Thoracic aorta (tissue), 2 donors: ENCODE measurements at regions not wholly inside any gene's neighbourhood (a gene's known extent, or its start where the extent isn't known, plus 50 kb on each side); places are given as distances from the start of the nearest gene placed in this dataset.

ENCODE experiments used
- ATAC-seq: fragments of 150-250 bp; one replicate; pipeline ENCODE4 v1.8.0; 2017; ENCODE audit warnings: low read depth; ENCODE audit not compliant: insufficient number of reproducible peaks, low FRiP score
- DNase-seq: peaks from one replicate; pipeline ENCODE4 v3.0.0-alpha.2; 2020; ENCODE audit warnings: low spot score
- H3K27ac ChIP-seq, 2 donors: fragments of 200-600 bp; sonication (generic); 1 replicate in 1 of 2; 2 replicates in 1 of 2; pipeline ENCODE4 v1.5.1; 2016; ENCODE audit warnings: mild to moderate bottlenecking in 2 of 2, moderate library complexity in 2 of 2
- H3K27me3 ChIP-seq: fragments of 200-600 bp; sonication (generic); replicated peaks from 2 replicates; pipeline ENCODE4 v1.6.0; 2016; ENCODE audit warnings: mild to moderate bottlenecking; ENCODE audit not compliant: insufficient read depth
- H3K36me3 ChIP-seq: fragments of 200-600 bp; sonication (generic); one replicate; pipeline ENCODE4 v1.5.1; 2016
- H3K4me1 ChIP-seq, 2 donors: fragments of 200-600 bp; sonication (generic); 1 replicate in 1 of 2; 2 replicates in 1 of 2; pipeline versions ENCODE4 v1.5.1 to v1.6.0; 2016; ENCODE audit warnings: low read depth in 2 of 2, mild to moderate bottlenecking in 1 of 2; ENCODE audit not compliant: control insufficient read depth in 1 of 2
- H3K4me3 ChIP-seq: fragments of 200-600 bp; sonication (generic); 2 replicates; pipeline ENCODE4 v1.5.1; 2016; ENCODE audit warnings: mild to moderate bottlenecking
- H3K9me3 ChIP-seq: fragments of 200-600 bp; sonication (generic); 2 replicates; pipeline ENCODE4 v1.5.1; 2016
- CTCF ChIP-seq: fragments of 200-600 bp; sonication (generic); IDR thresholded peaks from one replicate; pipeline ENCODE4 v1.5.1; 2019; ENCODE audit warnings: antibody characterized with exemption

- no peak for TF ChIP-seq CTCF
- H3K4me3 ChIP-seq, result no peak overlapping the region
- ATAC-seq, result no peak
- DNase-seq, result no peak
- H3K9me3 ChIP-seq, result no peaks in the 10 kb centered on the region
- H3K27me3 ChIP-seq, result no peaks in the 10 kb centered on the region
- no peaks in the 10 kb centered on the region for H3K36me3 ChIP-seq
- H3K4me1 ChIP-seq, result peaks cover 0 to 8% of the 10 kb centered on the region in 2 donors
- no peak overlapping the region for H3K27ac ChIP-seq
These were observed 379.5 kb upstream of the MAD2L1 start for GRCh38 chr4:120446051-120446567.

- Histone ChIP-seq H3K4me3 (no peak overlapping the region), H3K4me1 (peaks cover 0 to 8% of the 10 kb centered on the region in 2 donors), H3K9me3 (no peaks in the 10 kb centered on the region), H3K36me3 (no peaks in the 10 kb centered on the region), H3K27me3 (no peaks in the 10 kb centered on the region), H3K27ac (no peak overlapping the region)
- no peak for DNase-seq
- no peak for TF ChIP-seq CTCF
- no peak for ATAC-seq
These were observed 378.5 kb upstream of the MAD2L1 start for GRCh38 chr4:120445186-120445585.

GRCh38 chr4:120443116-120443515 is 376.5 kb upstream of the MAD2L1 start:
- no peak for ATAC-seq
- Histone ChIP-seq H3K36me3 (no peaks in the 10 kb centered on the region), H3K27ac (no peak overlapping the region), H3K27me3 (no peaks in the 10 kb centered on the region), H3K4me1 (peaks cover 0 to 8% of the 10 kb centered on the region in 2 donors), H3K4me3 (no peak overlapping the region), H3K9me3 (no peaks in the 10 kb centered on the region)
- TF ChIP-seq CTCF, result no peak
- DNase-seq, result no peak

GRCh38 chr4:120440730-120441129 is 374.1 kb upstream of the MAD2L1 start:
- Histone ChIP-seq H3K27me3 (no peaks in the 10 kb centered on the region), H3K9me3 (no peaks in the 10 kb centered on the region), H3K4me3 (no peak overlapping the region), H3K36me3 (no peaks in the 10 kb centered on the region), H3K4me1 (peaks cover 0 to 8% of the 10 kb centered on the region in 2 donors), H3K27ac (no peak overlapping the region)
- no peak for TF ChIP-seq CTCF
- DNase-seq (no peak), ATAC-seq (no peak)

- no peak for TF ChIP-seq CTCF
- H3K27me3 ChIP-seq, result no peaks in the 10 kb centered on the region
- peaks cover 0 to 7% of the 10 kb centered on the region in 2 donors for H3K4me1 ChIP-seq
- H3K4me3 ChIP-seq, result no peak overlapping the region
- DNase-seq, result no peak
- no peak overlapping the region for H3K27ac ChIP-seq
- H3K36me3 ChIP-seq, result no peaks in the 10 kb centered on the region
- H3K9me3 ChIP-seq, result no peaks in the 10 kb centered on the region
- no peak for ATAC-seq
These were observed 368.5 kb upstream of the MAD2L1 start for GRCh38 chr4:120435179-120435578.
